HepG2 (cell line): ENCODE measurements at regions not wholly inside any gene's neighbourhood (a gene's known extent, or its start where the extent isn't known, plus 50 kb on each side); places are given as distances from the start of the nearest gene placed in this dataset.

Experiments
- ATAC-seq: fragments of 200-7000 bp; cut with Tn5 transposase; 3 replicates; pipeline ENCODE4 v1.9.1; 2020; ENCODE audit warnings: mild to moderate bottlenecking, moderate library complexity
- BruUV-seq: library from RNA; stranded (reverse); fragments of 400-500 nt; replicated peaks from 2 replicates; lab custom pipeline; 2021; lab: Mats Ljungman, UMichigan
- CTCF ChIA-PET: fragments of 300-600 bp; formaldehyde crosslinking; extraction: SDS; loops from one replicate; lab custom pipeline; 2021; ENCODE audit warnings: low total read pairs, inconsistent platforms, low intra/inter-chr PET ratio; lab: Yijun Ruan, JAX
- POLR2A ChIA-PET: fragments of 350-600 bp; sonication (Branson Sonifier 250); formaldehyde crosslinking; loops from one replicate; lab custom pipeline; 2020; ENCODE audit warnings: antibody characterized with exemption, inconsistent platforms; lab: Yijun Ruan, JAX
- DNase-seq: peaks from one replicate; pipeline ENCODE4 v3.0.0-alpha.2; 2015; ENCODE audit warnings: low spot score
- FAIRE-seq: peaks from 3 replicates; lab custom pipeline; 2011; peaks lifted over from hg19 to GRCh38; lab: Jason Lieb, UNC
- H2AFZ ChIP-seq: one replicate; pipeline ENCODE4 v1.6.1; 2011; ENCODE audit warnings: low read length, inconsistent platforms
- H3K27ac ChIP-seq: fragments of 300-600 bp; 3 replicates; pipeline ENCODE4 v1.8.0; 2011; ENCODE audit warnings: mixed run types, mild to moderate bottlenecking, mixed read lengths, low read length, inconsistent platforms; ENCODE audit not compliant: insufficient read depth; ENCODE audit errors: extremely low read length
- H3K27me3 ChIP-seq, 2 experiments: fragments of 200-600 bp in 1 of 2; 2 replicates in 1 of 2; 3 replicates in 1 of 2; pipeline versions ENCODE4 v1.6.0 to v1.8.0; 2011; ENCODE audit warnings: low read length in 2 of 2, mild to moderate bottlenecking in 2 of 2, moderate library complexity in 2 of 2, inconsistent platforms in 1 of 2; ENCODE audit not compliant: insufficient read depth in 2 of 2, control insufficient read depth in 1 of 2
- H3K36me3 ChIP-seq, 2 experiments: fragments of 200-600 bp in 1 of 2; replicated peaks in 1 of 2; 2 replicates in 1 of 2; 3 replicates in 1 of 2; pipeline versions ENCODE4 v1.5.1 to v1.8.0; 2011; ENCODE audit warnings: low read length in 2 of 2, inconsistent platforms in 1 of 2; ENCODE audit not compliant: insufficient read depth in 2 of 2, control insufficient read depth in 1 of 2
- H3K4me1 ChIP-seq: 2 replicates; pipeline ENCODE4 v1.5.1; 2012; ENCODE audit warnings: low read length, inconsistent platforms; ENCODE audit not compliant: insufficient read depth
- H3K4me2 ChIP-seq: 2 replicates; pipeline ENCODE4 v1.6.0; 2011; ENCODE audit warnings: low read depth, low read length, inconsistent platforms
- H3K4me3 ChIP-seq, 3 experiments: fragments of 200-600 bp in 1 of 3; sonication (generic), shearing (Covaris generic) in 1 of 3; replicated peaks in 1 of 3; 2 replicates each; pipeline ENCODE4 v1.5.1; 2011 to 2016; ENCODE audit warnings: low read length in 3 of 3, inconsistent platforms in 2 of 3, low read depth in 2 of 3, mild to moderate bottlenecking in 2 of 3, control low read depth in 1 of 3, mixed read lengths in 1 of 3; ENCODE audit not compliant: insufficient read depth in 1 of 3
- H3K79me2 ChIP-seq: one replicate; pipeline ENCODE4 v1.6.1; 2011; ENCODE audit warnings: low read length, inconsistent platforms; ENCODE audit not compliant: insufficient read depth
- H3K9ac ChIP-seq: 2 replicates; pipeline ENCODE4 v1.6.0; 2011; ENCODE audit warnings: mild to moderate bottlenecking, low read depth, low read length, inconsistent platforms; ENCODE audit not compliant: insufficient read depth
- H3K9me3 ChIP-seq: 2 replicates; pipeline ENCODE4 v1.5.1; 2012; ENCODE audit warnings: mild to moderate bottlenecking, low read length
- H4K20me1 ChIP-seq: 2 replicates; pipeline ENCODE4 v1.6.0; 2011; ENCODE audit warnings: inconsistent platforms, mild to moderate bottlenecking, low read length, moderate library complexity; ENCODE audit not compliant: insufficient read depth
- ARID2 ChIP-seq: sonication (generic); formaldehyde crosslinking; IDR thresholded peaks from 2 replicates; pipeline ENCODE4 v1.8.1; 2022; ENCODE audit warnings: mild to moderate bottlenecking, missing genetic modification reagents, borderline replicate concordance
- ATF2 ChIP-seq: sonication (generic); formaldehyde crosslinking; IDR thresholded peaks from 2 replicates; pipeline ENCODE4 v1.4.0; 2020; ENCODE audit warnings: missing genetic modification reagents
- CENPBD1 ChIP-seq: sonication (generic); formaldehyde crosslinking; IDR thresholded peaks from 2 replicates; pipeline ENCODE4 v1.8.0; 2022; ENCODE audit warnings: missing genetic modification reagents, low read depth, mild to moderate bottlenecking, borderline replicate concordance
- EZH2 ChIP-seq: conservative IDR thresholded peaks from 2 replicates; pipeline ENCODE4 v1.6.1; 2012; ENCODE audit warnings: mild to moderate bottlenecking, low read depth, low read length, moderate library complexity
- GMEB1 ChIP-seq: sonication (generic); formaldehyde crosslinking; IDR thresholded peaks from 2 replicates; pipeline ENCODE4 v1.5.1; 2020; ENCODE audit warnings: missing genetic modification reagents, mild to moderate bottlenecking, borderline replicate concordance
- MTERF4 ChIP-seq: sonication (generic); formaldehyde crosslinking; IDR thresholded peaks from 2 replicates; pipeline ENCODE4 v1.8.0; 2023; ENCODE audit warnings: mild to moderate bottlenecking, missing genetic modification reagents
- NFIC ChIP-seq: IDR thresholded peaks from 2 replicates; pipeline ENCODE4 v1.6.1; 2012; ENCODE audit warnings: mild to moderate bottlenecking, low read length, inconsistent platforms
- SNRNP70 ChIP-seq: fragments of 200-400 bp; formaldehyde crosslinking; IDR thresholded peaks from 2 replicates; pipeline ENCODE4 v1.6.1; 2017; ENCODE audit warnings: mild to moderate bottlenecking, low read depth, low read length, moderate library complexity
- TFAP4 ChIP-seq: sonication (generic); IDR thresholded peaks from 2 replicates; pipeline ENCODE4 v1.6.1; 2016; ENCODE audit warnings: low read depth, borderline replicate concordance
- ZNF256 ChIP-seq: sonication (generic); formaldehyde crosslinking; conservative IDR thresholded peaks from 2 replicates; pipeline ENCODE4 v1.4.0; 2020; ENCODE audit warnings: missing genetic modification reagents
- ZNF839 ChIP-seq: sonication (generic); formaldehyde crosslinking; IDR thresholded peaks from 2 replicates; pipeline ENCODE4 v1.4.0; 2020; ENCODE audit warnings: missing genetic modification reagents, mild to moderate bottlenecking, borderline replicate concordance
- WGBS: methylation state at CpG from one replicate; pipeline ENCODE4 v1.1.6; 2017; ENCODE audit warnings: low lambda C conversion rate; 5-methylcytosine and 5-hydroxymethylcytosine counted together
- in situ Hi-C: cut with HindIII; loops from 2 replicates; pipeline ENCODE4 v1.10.0; 2017; ENCODE audit warnings: low pct_unique_long_range_greater_than_20kb; ENCODE audit not compliant: extremely low pct_ligation_motif_present
- intact Hi-C: fragments of 100-400 bp; cut with micrococcal nuclease; formaldehyde crosslinking; loops from one replicate; pipeline ENCODE4 v1.10.0; 2022; ENCODE audit not compliant: unreplicated experiment

GRCh38 chr18:68301441-68301840 is 413.5 kb downstream of the TMX3 start:
- ATAC-seq (no peak), FAIRE-seq (no peak), DNase-seq (no peak)
- TF ChIP-seq GMEB1 (no peak), NFIC (no peak), TFAP4 (no peak), ZNF256 (CRISPR knock-in tag) (no peak)
- Histone ChIP-seq H3K9me3 (no peaks in the 10 kb centered on the region), H4K20me1 (no peaks in the 10 kb centered on the region), H3K36me3 (no peaks in the 10 kb centered on the region), H3K4me1 (no peaks in the 10 kb centered on the region), H3K27ac (no peak overlapping the region), H3K4me2 (no peak overlapping the region), H3K27me3 (no peaks in the 10 kb centered on the region), H3K9ac (no peak overlapping the region), H2AFZ (no peak overlapping the region), H3K4me3 (no peak overlapping the region), H3K79me2 (no peaks in the 10 kb centered on the region)
- POLR2A ChIA-PET = no interaction called here
- CTCF ChIA-PET = no interaction called here
- WGBS = 4% methylated on average over 3 of the region's 3 CpGs
- in situ Hi-C loops (no loop called here), intact Hi-C loops (no loop called here)
- no TSS peak for BruUV-seq

GRCh38 chr18:68299906-68300305 is 415.0 kb downstream of the TMX3 start:
- POLR2A ChIA-PET = no interaction called here
- no peaks in the 10 kb centered on the region for H3K79me2 ChIP-seq
- H4K20me1 ChIP-seq = no peaks in the 10 kb centered on the region
- ATAC-seq (no peak), DNase-seq (no peak), FAIRE-seq (no peak)
- H3K4me2 ChIP-seq = no peak overlapping the region
- H3K4me3 ChIP-seq = no peak overlapping the region
- no peak overlapping the region for H2AFZ ChIP-seq
- 3% methylated on average over 3 of the region's 3 CpGs for WGBS
- H3K4me1 ChIP-seq = no peaks in the 10 kb centered on the region
- no peak overlapping the region for H3K9ac ChIP-seq
- intact Hi-C loops = no loop called here
- no peak overlapping the region for H3K27ac ChIP-seq
- H3K9me3 ChIP-seq = no peaks in the 10 kb centered on the region
- BruUV-seq = no TSS peak
- no peaks in the 10 kb centered on the region for H3K27me3 ChIP-seq
- in situ Hi-C loops = no loop called here
- H3K36me3 ChIP-seq = no peaks in the 10 kb centered on the region
- CTCF ChIA-PET = no interaction called here
- no peak for TF ChIP-seq ARID2 (CRISPR knock-in tag)
- no peak for TF ChIP-seq EZH2
- TF ChIP-seq ATF2 = no peak
- TF ChIP-seq MTERF4 (CRISPR knock-in tag) = no peak
- TF ChIP-seq ZNF839 = no peak
- no peak for TF ChIP-seq CENPBD1
- no peak for TF ChIP-seq SNRNP70
